ENCODE measurements at regions not wholly inside any gene's neighbourhood (a gene's known extent, or its start where the extent isn't known, plus 50 kb on each side); places are given as distances from the start of the nearest gene placed in this dataset.

GRCh38 chr13:65597839-65598818, 1632.0 kb downstream of the PCDH9 start:
- no peak overlapping the region for H3K9ac ChIP-seq (ENCODE audit: low read depth in 2 of 2, low read length in 2 of 2)
- DNase-seq: no peak
- H3K27ac ChIP-seq: no peak overlapping the region
- no peaks in the 10 kb centered on the region for H3K36me3 ChIP-seq
- H3K9me3 ChIP-seq: no peaks in the 10 kb centered on the region
- no peaks in the 10 kb centered on the region for H3K27me3 ChIP-seq
- H3K4me3 ChIP-seq: no peak overlapping the region
- no peaks in the 10 kb centered on the region for H3K4me1 ChIP-seq
- TF ChIP-seq, protein P1, sequence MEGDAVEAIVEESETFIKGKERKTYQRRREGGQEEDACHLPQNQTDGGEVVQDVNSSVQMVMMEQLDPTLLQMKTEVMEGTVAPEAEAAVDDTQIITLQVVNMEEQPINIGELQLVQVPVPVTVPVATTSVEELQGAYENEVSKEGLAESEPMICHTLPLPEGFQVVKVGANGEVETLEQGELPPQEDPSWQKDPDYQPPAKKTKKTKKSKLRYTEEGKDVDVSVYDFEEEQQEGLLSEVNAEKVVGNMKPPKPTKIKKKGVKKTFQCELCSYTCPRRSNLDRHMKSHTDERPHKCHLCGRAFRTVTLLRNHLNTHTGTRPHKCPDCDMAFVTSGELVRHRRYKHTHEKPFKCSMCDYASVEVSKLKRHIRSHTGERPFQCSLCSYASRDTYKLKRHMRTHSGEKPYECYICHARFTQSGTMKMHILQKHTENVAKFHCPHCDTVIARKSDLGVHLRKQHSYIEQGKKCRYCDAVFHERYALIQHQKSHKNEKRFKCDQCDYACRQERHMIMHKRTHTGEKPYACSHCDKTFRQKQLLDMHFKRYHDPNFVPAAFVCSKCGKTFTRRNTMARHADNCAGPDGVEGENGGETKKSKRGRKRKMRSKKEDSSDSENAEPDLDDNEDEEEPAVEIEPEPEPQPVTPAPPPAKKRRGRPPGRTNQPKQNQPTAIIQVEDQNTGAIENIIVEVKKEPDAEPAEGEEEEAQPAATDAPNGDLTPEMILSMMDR (IDR thresholded peaks at IDR 0.05): no peak
- intact Hi-C loops (cut with DNase I): no loop called here

GRCh38 chr13:65595916-65596315, 1634.2 kb downstream of the PCDH9 start:
- H3K9ac ChIP-seq (ENCODE audit: low read depth in 2 of 2, low read length in 2 of 2): no peak overlapping the region
- no peak overlapping the region for H3K27ac ChIP-seq
- H3K4me3 ChIP-seq: no peak overlapping the region
- H3K27me3 ChIP-seq: no peaks in the 10 kb centered on the region
- intact Hi-C loops (cut with DNase I): no loop called here
- no peaks in the 10 kb centered on the region for H3K4me1 ChIP-seq
- no peak for DNase-seq
- H3K36me3 ChIP-seq: no peaks in the 10 kb centered on the region
- H3K9me3 ChIP-seq: no peaks in the 10 kb centered on the region
- TF ChIP-seq, protein P1 (IDR thresholded peaks at IDR 0.05): no peak

GRCh38 chr13:65594298-65594781, 1635.8 kb downstream of the PCDH9 start:
- Histone ChIP-seq H3K9me3 (no peaks in the 10 kb centered on the region), H3K4me3 (no peak overlapping the region), H3K4me1 (no peaks in the 10 kb centered on the region), H3K27ac (no peak overlapping the region), H3K36me3 (no peaks in the 10 kb centered on the region), H3K27me3 (no peaks in the 10 kb centered on the region), H3K9ac (ENCODE audit: low read depth in 2 of 2, low read length in 2 of 2) (no peak overlapping the region)
- intact Hi-C loops (cut with DNase I): no loop called here
- DNase-seq: no peak
- TF ChIP-seq, protein P1 (IDR thresholded peaks at IDR 0.05): no peak

GRCh38 chr13:65593298-65593874, 1636.8 kb downstream of the PCDH9 start:
- no peak overlapping the region for H3K4me3 ChIP-seq
- no peak overlapping the region for H3K27ac ChIP-seq
- no peaks in the 10 kb centered on the region for H3K36me3 ChIP-seq
- no peak overlapping the region for H3K9ac ChIP-seq (ENCODE audit: low read depth in 2 of 2, low read length in 2 of 2)
- H3K9me3 ChIP-seq: no peaks in the 10 kb centered on the region
- no peaks in the 10 kb centered on the region for H3K27me3 ChIP-seq
- no peak for DNase-seq
- intact Hi-C loops (cut with DNase I): no loop called here
- no peaks in the 10 kb centered on the region for H3K4me1 ChIP-seq
- TF ChIP-seq, protein P1 (IDR thresholded peaks at IDR 0.05): no peak

DNA sequence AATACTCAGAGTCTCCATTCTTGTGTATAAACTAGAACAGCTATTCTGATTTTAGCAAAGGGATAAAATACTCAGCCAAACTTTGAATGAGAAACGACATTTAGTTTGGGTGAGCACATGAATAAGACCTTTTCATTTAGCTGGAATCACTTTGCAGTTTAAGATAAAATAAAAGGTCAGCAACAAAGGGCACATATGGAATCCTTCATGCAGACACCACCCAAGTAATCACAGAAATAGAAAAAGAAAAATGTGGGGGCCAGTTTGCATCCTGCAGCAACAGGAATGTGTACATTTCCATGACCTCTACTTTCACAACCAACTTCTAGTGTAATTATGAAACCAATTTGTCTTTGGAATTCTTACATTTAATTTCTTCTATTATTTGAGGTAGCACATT, 1637.4 kb downstream of the PCDH9 start:
- TF ChIP-seq, protein P1 (IDR thresholded peaks at IDR 0.05): no peak
- H3K27me3 ChIP-seq: no peaks in the 10 kb centered on the region
- H3K4me1 ChIP-seq: no peaks in the 10 kb centered on the region
- H3K4me3 ChIP-seq: no peak overlapping the region
- no peak overlapping the region for H3K9ac ChIP-seq (ENCODE audit: low read depth in 2 of 2, low read length in 2 of 2)
- DNase-seq: no peak
- H3K27ac ChIP-seq: no peak overlapping the region
- H3K36me3 ChIP-seq: no peaks in the 10 kb centered on the region
- intact Hi-C loops (cut with DNase I): no loop called here
- no peaks in the 10 kb centered on the region for H3K9me3 ChIP-seq

Measured in colonic mucosa (tissue), 4 donors.